Ascending aorta (tissue), 2 donors: ENCODE measurements at regions not wholly inside any gene's neighbourhood (a gene's known extent, or its start where the extent isn't known, plus 50 kb on each side); places are given as distances from the start of the nearest gene placed in this dataset.

Experiments used
- DNase-seq, 2 donors: peaks; one replicate each; pipeline ENCODE4 v3.0.0-alpha.2; 2019; ENCODE audit warnings: low spot score in 2 of 2
- H3K27ac ChIP-seq, 2 donors: fragments of 200-600 bp; sonication (generic); one replicate each; pipeline ENCODE4 v1.5.1; 2016 to 2017; ENCODE audit warnings: mild to moderate bottlenecking in 1 of 2
- H3K27me3 ChIP-seq: fragments of 200-600 bp; sonication (generic); one replicate; pipeline ENCODE4 v1.5.1; 2017
- H3K36me3 ChIP-seq, 2 donors: fragments of 200-600 bp; sonication (generic); one replicate each; pipeline ENCODE4 v1.5.1; 2016
- H3K4me1 ChIP-seq, 2 donors: fragments of 200-600 bp; sonication (generic); one replicate each; pipeline ENCODE4 v1.5.1; 2016 to 2017; ENCODE audit warnings: mild to moderate bottlenecking in 1 of 2
- H3K4me3 ChIP-seq, 2 donors: fragments of 200-600 bp; sonication (generic); one replicate each; pipeline ENCODE4 v1.5.1; 2016 to 2017; ENCODE audit warnings: mild to moderate bottlenecking in 1 of 2
- H3K9me3 ChIP-seq, 2 donors: fragments of 200-600 bp; sonication (generic); one replicate each; pipeline ENCODE4 v1.5.1; 2016
- CTCF ChIP-seq, 3 experiments: fragments of 200-600 bp in 2 of 3; fragments of 450-650 bp in 1 of 3; sonication (generic) in 2 of 3; IDR thresholded peaks; one replicate each; pipeline ENCODE4 v1.5.1; 2016 to 2019; ENCODE audit warnings: antibody characterized with exemption in 3 of 3, mild to moderate bottlenecking in 1 of 3, moderate library complexity in 1 of 3
- intact Hi-C: fragments of 100-400 bp; cut with DNase I; formaldehyde crosslinking; loops from one replicate; pipeline ENCODE4 v1.15.1; 2023

DNA sequence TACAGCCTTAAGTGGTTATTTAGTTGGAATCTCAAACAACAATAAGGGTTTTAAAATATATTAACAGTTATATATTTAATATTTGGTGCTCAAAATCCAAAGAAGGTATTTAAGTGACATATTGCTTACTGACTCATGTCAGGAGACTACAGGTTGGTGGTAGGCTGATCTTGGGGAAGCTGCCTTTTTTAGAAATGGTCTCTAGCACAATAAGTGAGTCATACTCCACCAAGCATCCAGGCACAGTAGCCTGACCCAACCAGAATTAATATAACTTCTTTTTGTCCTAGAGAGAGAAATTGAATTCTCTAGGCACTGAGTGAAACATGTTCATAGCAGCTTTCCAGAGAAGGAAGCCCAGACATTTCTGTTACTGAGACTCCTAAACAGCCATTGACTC, 868.5 kb upstream of the TENM4 start:
- no peak for DNase-seq
- no peak overlapping the region for H3K27ac ChIP-seq
- no peak for TF ChIP-seq CTCF (IDR thresholded peaks at IDR 0.05)
- intact Hi-C loops = no loop called here
- H3K27me3 ChIP-seq = no peaks in the 10 kb centered on the region
- H3K36me3 ChIP-seq = no peaks in the 10 kb centered on the region
- no peaks in the 10 kb centered on the region for H3K9me3 ChIP-seq
- no peaks in the 10 kb centered on the region for H3K4me1 ChIP-seq
- no peak overlapping the region for H3K4me3 ChIP-seq

DNA sequence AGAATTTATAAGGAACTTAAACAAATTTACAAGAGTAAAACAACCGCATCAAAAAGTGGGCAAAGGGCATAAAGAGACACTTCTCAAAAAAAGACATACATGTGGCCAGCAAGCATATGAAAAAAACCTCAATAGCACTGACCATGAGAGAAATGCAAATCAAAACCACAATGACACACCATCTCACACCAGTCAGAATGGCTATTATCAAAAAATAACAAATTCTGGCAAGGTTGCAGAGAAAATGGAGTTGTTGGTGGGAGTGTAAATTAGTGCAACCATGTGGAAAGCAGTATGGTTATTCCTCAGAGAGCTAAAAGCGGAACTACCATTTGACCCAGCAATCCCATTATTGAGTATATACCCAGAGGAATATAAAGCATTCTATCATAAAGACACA, 866.8 kb upstream of the TENM4 start:
- no peaks in the 10 kb centered on the region for H3K27me3 ChIP-seq
- intact Hi-C loops = no loop called here

GRCh38 chr11:80297858-80298632, 857.2 kb upstream of the TENM4 start:
- no peak overlapping the region for H3K4me3 ChIP-seq
- TF ChIP-seq CTCF (IDR thresholded peaks at IDR 0.05) = no peak
- no peak for DNase-seq
- intact Hi-C loops = no loop called here
- H3K27me3 ChIP-seq = no peaks in the 10 kb centered on the region
- H3K27ac ChIP-seq = no peak overlapping the region
- no peaks in the 10 kb centered on the region for H3K36me3 ChIP-seq
- H3K4me1 ChIP-seq = no peaks in the 10 kb centered on the region
- no peaks in the 10 kb centered on the region for H3K9me3 ChIP-seq

More for the DNA sequence above, 866.8 kb upstream of the TENM4 start:
- no peaks in the 10 kb centered on the region for H3K9me3 ChIP-seq
- no peaks in the 10 kb centered on the region for H3K4me1 ChIP-seq
- no peaks in the 10 kb centered on the region for H3K36me3 ChIP-seq
- no peak for DNase-seq
- no peak overlapping the region for H3K4me3 ChIP-seq
- no peak for TF ChIP-seq CTCF (IDR thresholded peaks at IDR 0.05)
- no peak overlapping the region for H3K27ac ChIP-seq

DNA sequence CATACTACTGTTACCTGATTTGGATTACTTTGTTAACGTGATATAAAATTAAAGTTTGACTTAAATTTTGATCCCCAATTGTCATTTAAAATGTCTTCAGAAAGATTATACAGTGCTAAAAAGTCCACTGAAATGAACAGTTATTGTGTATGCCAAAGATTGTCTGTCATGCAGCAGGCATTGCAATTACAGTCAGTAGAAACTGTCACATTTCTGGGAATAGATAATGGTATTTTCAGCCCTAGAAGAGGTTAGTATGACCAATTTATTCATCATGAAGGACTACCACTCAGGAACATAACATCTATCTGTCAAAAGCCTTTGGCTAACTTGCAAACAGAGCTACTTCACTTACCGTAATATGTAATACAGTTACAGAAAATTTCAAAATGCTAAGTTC, 852.5 kb upstream of the TENM4 start:
- H3K9me3 ChIP-seq = no peaks in the 10 kb centered on the region
- no peaks in the 10 kb centered on the region for H3K27me3 ChIP-seq
- H3K4me3 ChIP-seq = no peak overlapping the region
- H3K27ac ChIP-seq = no peak overlapping the region
- H3K4me1 ChIP-seq = no peaks in the 10 kb centered on the region
- no peak for DNase-seq
- intact Hi-C loops = no loop called here
- no peaks in the 10 kb centered on the region for H3K36me3 ChIP-seq
- no peak for TF ChIP-seq CTCF (IDR thresholded peaks at IDR 0.05)

- intact Hi-C loops = no loop called here
- DNase-seq = no peak
- Histone ChIP-seq H3K4me3 (no peak overlapping the region), H3K36me3 (no peaks in the 10 kb centered on the region), H3K9me3 (no peaks in the 10 kb centered on the region), H3K27me3 (no peaks in the 10 kb centered on the region), H3K4me1 (no peaks in the 10 kb centered on the region), H3K27ac (no peak overlapping the region)
- TF ChIP-seq CTCF (IDR thresholded peaks at IDR 0.05) = no peak
Observed at GRCh38 chr11:80284946-80285785, 844.3 kb upstream of the TENM4 start.
